Chondrocyte (in vitro differentiated cells): ENCODE measurements at regions not wholly inside any gene's neighbourhood (a gene's known extent, or its start where the extent isn't known, plus 50 kb on each side); places are given as distances from the start of the nearest gene placed in this dataset.
A peak's percentile ranks its signal among the peaks of the same experiment; 100 is the strongest.
"Not testable (repeated sequence)": the region's sequence is repeated elsewhere in the genome, so short reads cannot be mapped to it uniquely, and the experiment has no call there.

Experiments used
- DNase-seq: peaks from one replicate; pipeline ENCODE4 v3.0.0; 2021; ENCODE audit warnings: mixed read lengths, low spot score
- H3K27ac Mint-ChIP-seq: one replicate; pipeline ENCODE4 v1.8.0; 2021; ENCODE audit warnings: mild to moderate bottlenecking, moderate library complexity, mixed read lengths; ENCODE audit not compliant: unreplicated experiment
- H3K27me3 Mint-ChIP-seq: 2 replicates; pipeline ENCODE4 v1.8.0; 2021; ENCODE audit warnings: low read depth, mixed read lengths
- H3K36me3 Mint-ChIP-seq: 2 replicates; pipeline ENCODE4 v1.8.0; 2021; ENCODE audit warnings: low read depth, mixed read lengths
- H3K4me1 Mint-ChIP-seq: 2 replicates; pipeline ENCODE4 v1.8.0; 2021; ENCODE audit warnings: low read depth, mild to moderate bottlenecking, mixed read lengths
- H3K4me3 Mint-ChIP-seq: one replicate; pipeline ENCODE4 v1.8.0; 2021; ENCODE audit warnings: mild to moderate bottlenecking, moderate library complexity, mixed read lengths; ENCODE audit not compliant: unreplicated experiment
- H3K9me3 Mint-ChIP-seq: 2 replicates; pipeline ENCODE4 v1.8.0; 2021; ENCODE audit warnings: low read depth, mixed read lengths
- TF ChIP-seq, protein P1 (sequence below): fragments of 200-600 bp; sonication (generic); IDR thresholded peaks from 2 replicates; pipeline ENCODE4 v1.5.0; 2021; ENCODE audit warnings: antibody characterized with exemption, mild to moderate bottlenecking, moderate library complexity

GRCh38 chr1:191798178-191798577 lies 360.1 kb upstream of the RGS18 start:
- Mint-ChIP-seq H3K4me3 (no peak overlapping the region), H3K4me1 (no peaks in the 10 kb centered on the region), H3K27ac (no peak overlapping the region), H3K27me3 (no peaks in the 10 kb centered on the region), H3K9me3 (no peaks in the 10 kb centered on the region), H3K36me3 (no peaks in the 10 kb centered on the region)
- no peak for DNase-seq
- TF ChIP-seq, protein P1, sequence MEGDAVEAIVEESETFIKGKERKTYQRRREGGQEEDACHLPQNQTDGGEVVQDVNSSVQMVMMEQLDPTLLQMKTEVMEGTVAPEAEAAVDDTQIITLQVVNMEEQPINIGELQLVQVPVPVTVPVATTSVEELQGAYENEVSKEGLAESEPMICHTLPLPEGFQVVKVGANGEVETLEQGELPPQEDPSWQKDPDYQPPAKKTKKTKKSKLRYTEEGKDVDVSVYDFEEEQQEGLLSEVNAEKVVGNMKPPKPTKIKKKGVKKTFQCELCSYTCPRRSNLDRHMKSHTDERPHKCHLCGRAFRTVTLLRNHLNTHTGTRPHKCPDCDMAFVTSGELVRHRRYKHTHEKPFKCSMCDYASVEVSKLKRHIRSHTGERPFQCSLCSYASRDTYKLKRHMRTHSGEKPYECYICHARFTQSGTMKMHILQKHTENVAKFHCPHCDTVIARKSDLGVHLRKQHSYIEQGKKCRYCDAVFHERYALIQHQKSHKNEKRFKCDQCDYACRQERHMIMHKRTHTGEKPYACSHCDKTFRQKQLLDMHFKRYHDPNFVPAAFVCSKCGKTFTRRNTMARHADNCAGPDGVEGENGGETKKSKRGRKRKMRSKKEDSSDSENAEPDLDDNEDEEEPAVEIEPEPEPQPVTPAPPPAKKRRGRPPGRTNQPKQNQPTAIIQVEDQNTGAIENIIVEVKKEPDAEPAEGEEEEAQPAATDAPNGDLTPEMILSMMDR = no peak

DNA sequence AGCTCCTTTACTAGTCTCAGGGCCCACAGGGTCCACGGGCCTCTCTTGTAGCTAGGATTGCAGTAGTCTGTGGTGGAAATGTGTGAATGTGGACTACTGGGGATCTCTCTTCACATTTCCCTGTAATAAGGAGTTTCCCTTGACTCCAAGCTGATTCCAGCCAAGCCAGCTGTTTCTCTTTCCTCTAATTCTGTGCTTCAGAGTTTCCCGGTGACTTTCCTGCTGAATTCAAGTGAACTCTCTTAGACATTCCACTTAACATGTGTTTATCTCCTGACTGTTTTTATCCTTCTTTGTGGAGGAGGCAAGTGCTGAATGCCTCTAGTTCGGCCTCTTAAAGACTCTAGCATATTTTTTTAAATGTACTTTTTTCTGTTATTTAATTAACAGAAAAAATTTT lies 354.0 kb upstream of the RGS18 start:
- TF ChIP-seq, protein P1 = no peak
- Mint-ChIP-seq H3K27me3 (no peaks in the 10 kb centered on the region), H3K4me1 (no peaks in the 10 kb centered on the region), H3K27ac (no peak overlapping the region), H3K4me3 (no peak overlapping the region), H3K9me3 (peaks cover 3% of the 10 kb centered on the region), H3K36me3 (no peaks in the 10 kb centered on the region)
- DNase-seq = no peak

- H3K4me1 Mint-ChIP-seq, H3K36me3 Mint-ChIP-seq, H3K4me3 Mint-ChIP-seq, DNase-seq, H3K27ac Mint-ChIP-seq, H3K27me3 Mint-ChIP-seq: not testable (repeated sequence)
- peaks cover 15% of the 10 kb centered on the region for H3K9me3 Mint-ChIP-seq
Measured at GRCh38 chr1:191813593-191813992, 344.7 kb upstream of the RGS18 start.

DNA sequence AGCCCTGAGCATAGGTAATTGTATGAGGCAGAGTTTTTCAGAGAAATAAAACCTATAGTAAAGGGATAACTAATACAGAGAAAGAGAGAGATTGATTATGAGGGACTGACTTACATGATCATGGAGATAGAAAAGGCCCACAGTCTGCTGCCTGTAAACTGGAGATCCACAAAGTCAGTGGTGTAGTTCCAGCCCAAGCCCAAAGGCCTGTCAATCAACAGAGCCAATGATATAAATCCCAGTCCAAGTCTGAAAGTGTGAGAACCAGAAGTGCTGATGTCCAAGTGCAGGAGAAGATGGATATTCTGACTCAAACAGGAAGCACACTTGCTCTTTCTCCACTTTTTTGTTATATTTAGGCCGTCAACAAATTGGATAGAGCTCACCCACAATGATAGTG lies 340.1 kb upstream of the RGS18 start:
- peaks cover 6% of the 10 kb centered on the region for H3K4me1 Mint-ChIP-seq
- DNase-seq = no peak
- TF ChIP-seq, protein P1 = no peak
- no peaks in the 10 kb centered on the region for H3K27me3 Mint-ChIP-seq
- peaks cover 3% of the 10 kb centered on the region for H3K36me3 Mint-ChIP-seq
- H3K9me3 Mint-ChIP-seq = peaks cover 9% of the 10 kb centered on the region
- no peak overlapping the region for H3K27ac Mint-ChIP-seq
- no peak overlapping the region for H3K4me3 Mint-ChIP-seq

DNA sequence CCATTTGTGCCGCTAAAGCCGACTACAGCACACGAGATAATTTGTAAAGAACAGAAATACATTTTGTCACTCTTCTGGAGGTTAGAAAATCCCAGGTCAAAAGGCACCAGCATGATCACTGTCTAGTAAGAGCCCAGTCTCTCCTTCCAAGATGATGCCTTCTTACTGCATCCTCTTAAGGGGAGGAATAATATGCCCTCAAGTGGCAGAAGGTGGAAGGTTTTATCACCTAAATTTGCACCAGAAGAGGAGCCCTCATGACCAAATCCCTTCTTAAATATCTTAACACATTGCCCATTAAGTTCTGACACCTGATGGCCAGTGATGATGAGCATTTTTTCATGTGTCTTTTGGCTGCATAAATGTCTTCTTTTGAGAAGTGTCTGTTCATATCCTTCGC lies 326.7 kb upstream of the RGS18 start:
- H3K4me3 Mint-ChIP-seq = no peak overlapping the region
- H3K9me3 Mint-ChIP-seq = no peaks in the 10 kb centered on the region
- H3K4me1 Mint-ChIP-seq = no peaks in the 10 kb centered on the region
- H3K27ac Mint-ChIP-seq = no peak overlapping the region
- DNase-seq = no peak
- no peaks in the 10 kb centered on the region for H3K27me3 Mint-ChIP-seq
- no peaks in the 10 kb centered on the region for H3K36me3 Mint-ChIP-seq
- TF ChIP-seq, protein P1 = peak; percentile 36

DNA sequence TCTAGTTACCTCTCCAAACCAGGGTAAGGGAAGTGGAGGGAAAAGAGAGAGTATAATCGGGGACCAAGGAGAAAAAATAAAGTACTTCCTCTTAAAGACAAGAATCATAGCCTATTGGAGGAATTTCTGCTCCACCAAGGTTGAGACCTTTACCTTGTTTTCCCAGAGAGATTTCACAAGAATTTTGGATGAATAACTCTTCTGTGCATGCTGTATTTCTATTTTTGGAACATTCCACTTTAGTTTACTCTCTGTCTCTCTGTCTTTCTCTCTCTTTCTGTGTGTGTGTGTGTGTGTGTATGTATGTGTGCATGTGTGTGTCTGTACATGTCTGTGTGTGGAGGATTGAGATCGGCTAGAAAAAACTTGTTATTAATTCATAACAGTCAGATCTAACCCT lies 318.4 kb upstream of the RGS18 start:
- Mint-ChIP-seq H3K4me3 (no peak overlapping the region), H3K27ac (peak overlapping the region; percentile 42), H3K27me3 (no peaks in the 10 kb centered on the region), H3K9me3 (no peaks in the 10 kb centered on the region), H3K4me1 (peaks cover 18% of the 10 kb centered on the region), H3K36me3 (no peaks in the 10 kb centered on the region)
- TF ChIP-seq, protein P1 = no peak
- DNase-seq = no peak
